Putamen (tissue), 1 donor: ENCODE measurements at regions not wholly inside any gene's neighbourhood (a gene's known extent, or its start where the extent isn't known, plus 50 kb on each side); places are given as distances from the start of the nearest gene placed in this dataset.

ENCODE experiments used
- DNase-seq: peaks from one replicate; pipeline ENCODE4 v3.0.0-alpha.2; 2016; ENCODE audit warnings: low spot score

DNA sequence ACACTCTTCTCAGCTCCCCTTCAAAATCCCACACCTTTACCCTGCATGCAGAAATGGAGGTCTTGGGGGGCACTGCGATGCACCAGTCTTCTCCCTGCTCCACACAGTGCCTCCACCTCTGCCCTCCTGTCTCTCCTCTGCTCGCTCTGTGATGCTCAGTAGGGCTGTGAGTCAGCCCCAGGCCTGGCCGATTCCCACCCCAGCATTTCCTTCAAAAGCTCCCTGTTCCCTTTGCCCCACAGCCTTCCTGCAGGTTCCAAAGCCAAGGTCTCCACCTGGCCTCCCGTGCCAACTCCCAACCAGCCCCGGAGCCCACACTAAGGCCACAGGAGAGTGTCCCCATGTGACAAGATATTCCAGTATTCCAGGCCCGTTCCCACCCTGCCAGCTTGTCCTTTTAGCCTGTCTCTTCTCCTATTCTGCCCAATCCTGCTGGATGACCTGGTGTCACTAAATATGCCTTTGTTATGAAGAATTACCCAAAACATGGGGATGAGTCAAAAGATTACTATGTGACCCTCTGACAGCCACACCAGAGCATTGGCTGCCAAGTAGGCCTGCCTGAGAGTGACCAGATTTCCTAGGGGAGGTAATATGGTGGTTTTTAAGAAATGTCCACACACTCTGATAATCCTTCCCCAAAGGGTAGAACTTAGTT lies 118.9 kb upstream of the NXT1 start:
- no peak for DNase-seq

DNA sequence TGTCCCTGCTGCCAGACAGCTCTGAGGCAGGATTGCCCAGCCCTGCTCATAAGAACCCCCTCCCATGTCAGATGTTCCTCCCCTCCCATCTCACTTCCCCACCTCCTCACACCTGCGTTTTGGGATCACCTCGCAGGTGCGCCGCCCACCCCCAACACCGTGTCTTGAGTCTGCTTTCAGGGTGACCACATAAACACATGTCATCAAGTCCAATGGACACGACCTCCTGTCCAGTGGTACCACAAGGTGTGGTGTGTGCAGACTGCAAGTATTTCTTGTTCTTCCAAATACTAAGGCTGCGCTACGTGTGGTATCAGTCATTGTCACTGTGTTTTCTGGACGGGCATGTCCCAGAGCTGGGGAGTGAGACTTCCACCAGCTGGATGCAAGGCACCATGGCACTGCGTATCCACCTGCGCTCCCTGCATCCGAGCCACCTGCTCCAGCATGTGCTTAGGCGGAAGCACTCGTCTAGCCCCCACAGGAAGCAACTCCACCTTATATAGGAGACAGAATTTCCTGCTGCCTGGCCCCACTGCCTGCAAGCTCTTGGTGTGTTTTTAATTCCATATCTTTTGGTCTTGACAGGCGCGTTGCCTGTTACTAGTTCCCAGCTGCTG lies 119.7 kb upstream of the NXT1 start:
- DNase-seq = no peak

- DNase-seq = no peak
Observed at GRCh38 chr20:23229989-23230388, 120.6 kb upstream of the NXT1 start.

- DNase-seq = no peak
Observed at GRCh38 chr20:23228912-23229311, 121.7 kb upstream of the NXT1 start.

DNA sequence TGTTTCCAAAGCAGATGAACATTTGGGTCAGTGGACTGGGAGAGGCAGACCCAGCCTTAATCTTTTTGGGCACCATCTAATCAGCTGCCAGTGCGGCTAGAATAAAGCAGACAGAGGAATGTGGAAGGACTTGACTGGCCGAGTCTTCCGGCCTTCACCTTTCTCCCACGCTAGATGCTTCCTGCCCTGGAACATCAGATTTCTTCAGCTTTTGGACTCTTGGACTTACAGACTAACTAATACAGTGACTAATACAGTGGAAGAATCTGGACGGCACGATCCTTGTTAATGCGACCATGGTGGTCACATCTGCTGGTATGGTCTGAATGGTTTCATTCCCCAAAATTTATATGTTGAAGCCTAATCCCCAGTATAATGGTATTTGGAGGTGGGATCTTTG lies 122.6 kb upstream of the NXT1 start:
- no peak for DNase-seq

DNA sequence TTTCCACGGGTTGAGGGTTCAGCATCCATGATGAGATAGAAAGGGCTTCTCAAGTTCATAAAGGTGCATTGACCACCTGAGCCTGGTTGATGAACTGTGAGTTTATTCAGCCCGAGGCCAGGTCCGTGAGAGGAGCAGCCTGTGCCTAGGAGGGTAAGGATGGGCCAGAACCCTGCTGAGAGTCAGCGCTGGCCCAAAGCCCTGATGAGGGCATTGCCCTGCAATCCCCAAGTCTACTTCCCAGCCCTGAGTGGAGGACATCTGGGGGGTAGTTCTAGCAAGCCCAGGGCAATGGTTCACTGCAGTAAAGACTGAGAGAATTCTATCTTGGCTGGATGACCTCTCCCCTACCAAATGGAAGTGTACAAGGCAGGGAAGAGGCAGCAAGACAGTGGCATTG lies 123.3 kb upstream of the NXT1 start:
- DNase-seq = no peak

GRCh38 chr20:23226612-23227265 lies 123.9 kb upstream of the NXT1 start:
- DNase-seq = no peak

DNA sequence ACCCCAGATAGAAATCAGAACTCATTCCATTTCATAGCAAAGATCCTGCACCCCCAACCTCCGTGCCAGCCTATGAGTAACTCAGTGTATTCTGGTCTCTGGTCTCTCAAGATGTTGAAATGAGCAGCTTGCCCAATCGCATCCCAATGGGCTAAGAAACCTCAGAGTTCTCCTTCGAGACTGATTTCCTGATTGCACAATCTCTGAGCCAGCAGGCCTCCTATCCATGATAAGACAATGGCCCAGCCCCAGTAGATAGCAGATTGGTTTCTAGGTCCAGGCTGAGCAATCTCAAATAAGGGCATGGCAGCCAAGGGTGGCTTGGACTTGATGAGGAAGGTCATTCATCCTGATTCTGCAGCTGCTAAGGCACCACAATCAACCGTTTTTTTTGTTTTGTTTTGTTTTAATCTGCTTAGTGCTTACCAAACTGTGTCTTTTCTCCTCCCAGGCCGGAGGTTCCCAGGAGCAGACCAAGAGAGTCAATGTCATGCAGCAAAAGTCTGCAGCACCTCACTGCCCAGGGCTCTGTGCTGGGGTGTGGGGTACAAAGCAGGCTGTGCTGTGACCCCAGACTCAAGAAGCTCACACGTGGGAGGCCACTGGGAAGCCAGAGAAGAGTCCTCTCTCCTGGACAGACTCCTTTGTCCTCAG lies 125.1 kb upstream of the NXT1 start:
- peak; percentile 15 for DNase-seq

DNA sequence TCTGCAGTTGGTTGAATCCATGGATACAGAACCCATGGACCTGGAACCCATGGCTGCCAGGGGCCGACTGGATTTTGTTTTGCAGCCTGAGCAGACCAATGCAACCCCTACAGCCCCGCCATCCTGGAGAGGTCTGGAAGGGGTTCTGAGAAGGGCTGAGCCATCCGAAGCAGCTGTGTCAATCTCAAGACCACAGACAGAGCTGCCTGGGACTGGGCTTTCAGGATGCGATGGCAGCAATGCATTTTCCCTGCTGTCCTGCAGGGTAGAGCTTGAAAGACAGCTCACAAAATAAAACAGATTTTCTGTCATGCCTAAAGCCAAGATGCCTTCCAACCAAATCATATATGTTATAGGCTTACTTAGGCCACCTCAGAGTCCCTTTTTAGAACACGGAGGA lies 125.8 kb upstream of the NXT1 start:
- DNase-seq = no peak

- DNase-seq = no peak
Observed at GRCh38 chr20:23223908-23224580, 126.5 kb upstream of the NXT1 start.

- no peak for DNase-seq
Observed at GRCh38 chr20:23222531-23223200, 127.9 kb upstream of the NXT1 start.

DNA sequence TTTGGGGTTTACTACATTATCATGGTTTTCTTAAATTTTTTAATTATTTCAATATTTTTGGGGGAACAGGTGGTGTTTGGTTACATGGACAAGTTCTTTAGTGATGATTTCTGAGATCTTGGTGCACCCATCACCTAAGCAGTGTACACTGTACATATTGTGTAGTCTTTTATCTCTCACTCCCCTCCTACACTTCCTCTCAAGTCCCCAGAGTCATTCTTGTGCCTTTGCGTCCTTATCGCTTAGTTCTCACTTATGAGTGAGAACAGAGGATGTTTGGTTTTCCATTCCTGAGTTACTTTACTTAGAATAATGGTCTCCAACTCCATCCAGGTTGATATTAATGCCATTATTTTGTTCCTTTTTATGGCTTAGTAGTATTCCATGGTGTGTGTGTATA lies 130.9 kb upstream of the CD93 start:
- no peak for DNase-seq

- DNase-seq = no peak
Observed at GRCh38 chr20:23215344-23215995, 129.3 kb upstream of the CD93 start.

DNA sequence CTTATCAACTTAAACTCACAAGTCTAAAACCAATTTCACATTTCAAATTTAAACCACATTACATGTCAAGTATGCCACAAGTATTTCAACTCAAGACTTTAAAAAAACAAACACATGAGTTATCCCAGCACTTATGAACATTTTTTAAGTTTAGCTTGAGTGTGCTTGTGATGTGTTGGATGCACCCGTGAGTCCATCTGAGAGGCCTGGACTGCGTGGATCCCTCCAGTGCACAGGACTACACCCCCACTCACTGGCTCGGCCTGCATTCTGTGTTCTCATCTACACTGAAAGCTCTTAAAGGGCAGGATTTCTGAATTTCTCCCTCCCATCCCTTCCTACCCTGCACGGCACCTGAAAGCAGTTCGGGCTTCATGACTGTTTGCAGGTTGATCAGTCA lies 128.8 kb upstream of the CD93 start:
- DNase-seq = no peak

DNA sequence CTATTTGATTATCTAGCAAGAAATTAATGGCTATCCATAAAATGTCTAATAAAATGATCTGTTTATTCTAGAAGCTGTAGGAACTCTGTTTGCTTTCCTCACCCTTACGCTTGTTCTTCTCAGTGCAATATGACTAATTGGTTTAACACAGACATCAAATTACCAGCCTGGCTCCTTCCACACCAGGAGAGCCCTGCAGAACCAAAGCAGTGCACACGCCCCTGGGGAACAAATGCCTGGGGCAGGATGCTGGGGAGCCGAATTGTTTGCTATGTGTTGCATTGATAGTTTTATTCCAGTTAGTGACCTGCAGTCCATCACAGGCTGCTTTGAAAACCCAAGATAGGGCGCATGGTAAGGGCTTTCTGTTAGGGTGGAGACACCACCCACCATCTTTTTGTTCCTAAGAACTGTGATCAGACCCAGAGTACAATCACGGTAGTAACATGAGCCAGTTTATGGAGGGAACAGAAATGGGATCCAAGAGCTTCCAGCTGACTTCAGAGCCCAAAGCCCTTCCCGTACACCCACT lies 126.4 kb upstream of the CD93 start:
- DNase-seq = no peak

GRCh38 chr20:23212011-23212410 lies 125.9 kb upstream of the CD93 start:
- DNase-seq = no peak

DNA sequence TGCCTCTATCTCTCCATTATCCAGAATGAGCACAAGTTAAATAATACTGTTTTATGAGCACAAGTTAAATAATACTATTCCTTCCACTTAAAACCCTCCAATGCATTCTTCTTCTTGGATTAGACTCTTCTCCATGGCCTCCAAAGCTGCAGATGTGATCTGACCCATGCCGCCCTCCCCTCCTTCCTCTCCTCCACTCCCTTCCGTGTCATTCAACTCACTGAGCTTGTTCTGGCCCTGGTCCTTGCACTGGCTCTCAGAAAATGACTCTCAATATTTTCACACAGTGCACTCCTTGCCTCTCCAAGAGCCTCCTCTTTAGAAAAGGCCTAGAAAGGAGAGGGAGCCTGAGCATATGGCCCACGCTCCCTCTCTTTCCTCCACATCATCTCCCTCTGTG lies 125.0 kb upstream of the CD93 start:
- DNase-seq = no peak

DNA sequence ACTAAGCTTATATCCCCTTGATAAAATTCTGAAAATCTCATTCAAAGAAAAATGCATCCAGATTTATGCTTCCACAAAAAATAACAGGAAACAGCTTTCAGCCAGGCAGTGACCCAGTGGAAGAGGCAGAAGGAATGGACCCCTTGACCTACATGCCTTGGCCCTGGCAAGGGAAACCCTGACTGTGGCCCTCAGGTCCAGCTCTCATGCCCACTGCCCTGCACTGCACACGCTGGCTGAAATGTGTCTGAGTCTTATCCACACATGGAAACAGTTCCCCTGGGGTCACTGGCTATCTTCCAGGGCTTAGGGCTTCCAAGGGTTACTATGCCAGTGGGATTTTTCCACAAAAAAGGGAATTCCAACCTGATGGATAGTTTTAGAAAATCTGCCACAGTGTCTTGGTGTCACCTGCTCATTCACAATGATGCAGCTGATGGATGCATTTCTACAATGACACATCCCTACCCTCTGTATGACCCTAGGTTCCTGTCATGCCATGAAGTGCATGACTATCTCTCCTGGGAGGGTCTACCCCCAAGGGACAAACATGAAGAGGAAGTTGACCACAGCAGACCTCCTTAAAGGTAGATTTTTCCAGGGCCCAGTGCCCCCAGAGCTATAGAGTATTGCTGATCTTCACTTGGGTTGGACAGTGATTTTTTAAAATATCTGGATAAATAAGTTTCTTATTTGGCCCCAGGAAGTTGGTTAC lies 121.9 kb upstream of the CD93 start:
- DNase-seq = no peak

- DNase-seq = no peak
Observed at GRCh38 chr20:23206995-23207394, 120.9 kb upstream of the CD93 start.

DNA sequence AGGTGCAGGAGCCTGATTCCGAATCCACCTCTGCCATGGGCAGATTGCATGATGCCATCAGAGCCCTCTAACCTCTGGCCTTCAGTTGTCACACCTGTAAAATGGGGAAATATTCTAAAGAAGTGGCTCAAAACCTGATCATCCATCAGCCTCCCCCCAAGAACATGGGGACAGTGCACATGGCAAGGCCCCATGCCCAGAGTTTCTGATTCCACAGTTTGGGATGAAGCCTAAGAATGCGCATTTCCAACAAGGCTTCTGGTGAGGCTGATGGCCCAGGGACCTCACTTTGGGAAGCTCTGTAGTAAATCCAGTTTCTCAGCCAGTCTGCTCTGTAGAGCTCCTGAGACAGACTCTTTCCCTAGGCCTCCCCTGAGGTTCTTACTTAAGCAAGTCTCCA lies 119.9 kb upstream of the CD93 start:
- no peak for DNase-seq
